Umbilical cord (tissue), 1 donor: ENCODE measurements at regions not wholly inside any gene's neighbourhood (a gene's known extent, or its start where the extent isn't known, plus 50 kb on each side); places are given as distances from the start of the nearest gene placed in this dataset.
"Not testable (repeated sequence)": the region's sequence is repeated elsewhere in the genome, so short reads cannot be mapped to it uniquely, and the experiment has no call there.

Experiments
- DNase-seq: peaks from one replicate; pipeline ENCODE4 v3.0.0-alpha.2; 2015; ENCODE audit warnings: low spot score

- not testable (repeated sequence) for DNase-seq
Observed at GRCh38 chr16:31581065-31581464, 53.4 kb downstream of the AHSP start.

GRCh38 chr16:31601737-31602384 lies 74.2 kb downstream of the AHSP start:
- DNase-seq: not testable (repeated sequence)

GRCh38 chr16:31618130-31618529 lies 90.4 kb downstream of the AHSP start:
- DNase-seq: no peak

GRCh38 chr16:31636433-31636832 lies 108.7 kb downstream of the AHSP start:
- no peak for DNase-seq

DNA sequence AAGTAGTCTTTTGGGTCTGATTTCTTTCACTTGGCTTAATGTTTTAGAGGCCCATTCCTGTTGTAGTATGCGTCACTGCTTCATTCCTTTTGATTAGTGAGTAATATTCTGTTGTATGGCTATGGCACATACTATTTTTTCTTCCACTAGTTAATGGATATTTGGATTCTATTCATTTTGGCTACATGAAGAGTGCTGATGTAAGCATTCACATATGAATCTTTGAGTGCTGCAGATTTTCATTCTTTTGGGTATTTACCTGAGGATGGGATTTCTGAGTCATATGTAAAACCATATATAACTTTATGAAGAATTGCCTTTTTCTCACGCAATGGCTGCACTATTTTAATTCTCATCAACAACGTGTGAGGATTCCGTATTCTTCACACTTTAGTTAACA lies 113.6 kb downstream of the AHSP start:
- DNase-seq: no peak

- not testable (repeated sequence) for DNase-seq
Observed at GRCh38 chr16:31655674-31656073, 128.0 kb downstream of the AHSP start.

GRCh38 chr16:31664683-31665482 lies 137.2 kb downstream of the AHSP start:
- DNase-seq: peak; percentile 19

DNA sequence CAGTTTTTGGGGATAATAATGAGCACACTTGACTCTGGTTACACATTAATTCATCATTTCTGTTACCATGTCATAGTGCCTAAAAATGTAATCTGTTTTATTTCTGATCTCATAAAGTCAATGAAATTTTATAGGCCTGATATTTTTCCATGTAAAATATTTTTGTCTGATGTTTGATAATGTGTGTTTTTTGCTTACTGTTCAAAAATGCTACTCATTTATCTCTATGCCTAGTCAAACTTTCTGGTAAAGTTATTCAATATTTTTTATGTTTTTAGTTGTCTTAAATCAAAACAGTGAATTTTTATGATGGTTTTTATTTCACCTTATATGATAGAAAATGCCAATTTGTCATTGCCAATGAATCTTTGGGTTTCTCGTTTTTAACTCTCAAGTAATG lies 147.0 kb downstream of the AHSP start:
- no peak for DNase-seq

DNA sequence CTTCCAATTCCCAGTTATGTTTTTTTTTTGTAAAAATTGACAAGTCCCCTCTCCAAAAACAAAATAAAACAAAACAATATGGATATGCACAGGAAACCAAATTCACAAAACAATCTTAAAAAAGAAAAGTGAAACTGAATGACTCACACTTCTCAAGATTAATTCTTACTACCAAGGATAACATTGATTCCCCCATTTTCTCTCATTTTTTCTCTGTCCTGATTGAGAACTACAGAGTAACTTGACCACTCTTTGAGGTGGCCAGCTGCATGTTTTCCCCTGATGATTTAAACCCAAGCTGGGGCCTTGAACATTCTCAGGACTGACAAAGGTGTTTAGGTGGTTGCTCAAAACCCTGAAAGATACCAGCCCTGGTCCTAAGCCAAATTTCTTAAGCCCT lies 149.0 kb downstream of the AHSP start:
- DNase-seq: no peak

DNA sequence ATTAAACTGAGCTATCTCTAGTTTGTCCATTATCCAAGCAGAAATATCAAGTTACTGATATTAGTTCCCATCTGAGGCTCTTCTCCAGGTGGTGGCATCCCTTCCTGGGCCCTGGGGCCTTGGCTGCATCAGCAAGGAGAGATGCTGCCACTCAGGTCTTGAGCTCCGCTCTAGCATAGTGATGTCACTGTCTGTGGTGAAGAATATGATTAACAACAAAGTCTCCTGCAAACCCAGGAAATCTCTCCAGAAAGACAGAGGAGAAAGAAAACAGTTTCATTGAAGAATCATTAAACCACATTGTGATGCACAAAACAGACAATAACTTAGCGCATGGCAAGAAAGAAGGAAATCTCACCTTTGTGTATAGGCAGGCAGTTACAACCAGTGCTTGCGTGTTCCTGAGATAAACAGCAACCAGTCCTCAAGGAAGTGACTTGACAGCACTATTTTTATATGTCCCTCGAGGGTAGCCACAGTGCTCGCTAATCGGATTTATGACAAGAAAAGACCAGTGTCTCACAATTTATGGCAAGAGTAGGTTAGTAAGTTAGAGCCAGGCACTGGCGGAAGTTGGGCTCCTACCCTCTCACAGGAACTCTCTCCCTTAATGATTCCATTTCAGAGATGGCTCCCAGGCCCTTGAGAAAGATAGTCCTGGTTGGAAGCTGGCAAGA lies 151.1 kb downstream of the AHSP start:
- DNase-seq: no peak

GRCh38 chr16:31689331-31689730 lies 161.6 kb downstream of the AHSP start:
- DNase-seq: not testable (repeated sequence)

DNA sequence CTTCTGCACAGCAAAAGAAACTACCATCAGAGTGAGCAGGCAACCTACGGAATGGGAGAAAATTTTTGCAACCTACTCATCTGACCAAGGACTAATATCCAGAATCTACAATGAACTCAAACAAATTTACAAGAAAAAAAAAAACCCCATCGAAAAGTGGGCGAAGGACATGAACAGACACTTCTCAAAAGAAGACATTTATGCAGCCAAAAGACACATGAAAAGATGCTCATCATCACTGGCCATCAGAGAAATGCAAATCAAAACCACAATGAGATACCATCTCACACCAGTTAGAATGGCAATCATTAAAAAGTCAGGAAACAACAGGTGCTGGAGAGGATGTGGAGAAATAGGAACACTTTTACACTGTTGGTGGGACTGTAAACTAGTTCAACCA lies 164.6 kb downstream of the AHSP start:
- not testable (repeated sequence) for DNase-seq

GRCh38 chr16:31693733-31694132 lies 166.0 kb downstream of the AHSP start:
- DNase-seq: no peak

DNA sequence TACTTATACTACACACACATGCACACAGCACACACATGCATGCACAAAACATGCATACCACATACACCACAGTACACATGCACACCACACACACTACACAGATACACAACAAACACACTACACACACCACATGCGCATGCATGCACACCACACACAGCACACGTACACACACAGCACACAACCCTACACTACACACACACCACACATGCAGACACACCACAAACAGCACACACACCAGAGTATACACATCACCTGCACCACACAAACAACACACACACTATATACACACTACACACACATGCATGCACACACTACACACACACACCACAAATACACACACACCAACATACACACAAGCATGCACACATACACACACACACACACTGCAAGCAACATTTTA lies 166.8 kb downstream of the AHSP start:
- no peak for DNase-seq

- DNase-seq: no peak
Observed at GRCh38 chr16:31695667-31696066, 168.0 kb downstream of the AHSP start.

DNA sequence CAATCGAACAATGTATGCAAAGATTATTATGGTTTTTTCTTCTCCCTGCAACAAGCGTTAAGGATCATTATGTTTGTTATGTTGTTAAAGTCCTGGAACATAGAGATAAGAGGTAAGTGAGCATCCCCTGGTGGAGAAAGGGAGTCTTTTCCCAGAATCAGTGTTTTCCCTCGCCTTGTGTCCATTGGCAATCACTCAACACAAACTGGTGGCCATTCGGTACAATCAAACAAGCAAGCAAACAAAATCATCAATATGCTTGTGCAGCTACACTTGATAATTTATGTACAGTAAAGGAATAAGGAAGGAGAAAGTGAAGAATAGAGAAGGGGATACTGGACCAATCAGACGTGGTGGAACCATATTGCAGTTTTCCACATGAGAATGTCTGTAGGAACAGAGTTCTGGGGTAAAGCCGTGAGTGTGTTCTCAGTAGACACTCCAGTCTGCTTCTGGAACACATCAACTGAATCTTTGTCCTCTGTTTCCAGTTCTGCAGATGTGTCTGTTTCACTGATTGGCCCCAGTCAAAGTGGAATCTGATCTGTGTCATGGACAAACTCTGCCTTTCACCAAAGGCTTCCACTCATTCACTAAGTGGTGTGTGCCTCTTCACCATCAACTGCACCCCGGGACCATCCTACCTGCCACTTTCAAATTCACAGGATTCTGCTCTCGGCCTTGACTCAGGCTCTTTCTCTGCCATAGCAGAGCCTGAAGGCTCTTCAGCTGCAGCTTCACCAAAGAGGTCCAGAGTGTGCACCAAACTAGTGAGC lies 169.5 kb downstream of the AHSP start:
- DNase-seq: peak; percentile 28

DNA sequence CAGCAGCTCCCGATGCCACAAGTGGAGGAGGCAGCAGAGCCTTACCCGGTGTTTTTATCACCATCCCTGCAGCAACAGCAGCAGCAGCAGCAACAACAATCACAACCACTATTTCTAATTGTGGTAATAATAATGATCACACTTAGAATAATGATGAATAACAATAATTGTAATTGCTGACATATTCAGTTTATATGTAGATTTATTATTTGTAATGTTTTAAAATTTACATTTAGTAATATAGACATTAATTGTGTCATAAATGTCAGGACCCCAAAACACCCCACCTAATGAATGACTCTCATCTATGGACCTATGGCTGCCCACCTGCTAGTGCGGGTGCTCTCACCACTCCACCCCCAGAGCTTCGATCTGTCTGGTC lies 170.0 kb downstream of the AHSP start:
- no peak for DNase-seq

- no peak for DNase-seq
Observed at GRCh38 chr16:31698901-31699300, 171.2 kb downstream of the AHSP start.

DNA sequence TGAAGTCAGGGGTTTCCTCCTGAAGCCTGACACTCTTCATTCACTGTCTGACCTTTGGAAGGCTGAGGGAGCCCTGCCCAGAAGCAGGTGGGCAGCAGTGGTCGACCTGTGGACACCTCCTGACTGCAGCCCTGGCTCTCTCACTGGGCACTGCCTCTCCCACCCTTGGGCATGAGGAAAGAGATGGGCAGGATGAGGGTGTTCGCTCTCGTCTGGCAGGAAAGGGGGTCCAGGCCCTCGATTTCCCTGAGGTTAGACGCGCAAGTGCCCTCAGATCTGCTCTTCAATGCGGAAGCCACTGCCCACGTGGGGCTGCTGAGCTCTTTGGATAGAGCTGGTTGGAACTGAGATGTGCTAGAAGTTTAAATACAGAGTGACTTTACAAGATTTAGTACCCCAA lies 171.9 kb downstream of the AHSP start:
- no peak for DNase-seq

DNA sequence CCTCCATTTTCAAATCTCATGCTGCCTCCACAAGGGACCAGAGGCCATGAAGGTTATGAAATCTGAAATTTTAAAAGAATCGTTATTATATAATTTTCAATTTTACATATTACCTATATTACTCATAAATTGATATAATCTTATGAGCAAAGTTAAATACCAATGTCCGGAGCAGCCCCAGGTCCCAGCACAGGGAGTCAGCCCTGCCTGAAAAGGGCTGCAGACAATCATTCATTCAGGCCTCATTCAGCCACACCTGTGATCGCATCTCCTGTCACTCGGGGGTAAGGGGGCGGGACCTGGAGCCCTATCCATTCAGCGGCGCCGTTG lies 172.5 kb downstream of the AHSP start:
- no peak for DNase-seq

DNA sequence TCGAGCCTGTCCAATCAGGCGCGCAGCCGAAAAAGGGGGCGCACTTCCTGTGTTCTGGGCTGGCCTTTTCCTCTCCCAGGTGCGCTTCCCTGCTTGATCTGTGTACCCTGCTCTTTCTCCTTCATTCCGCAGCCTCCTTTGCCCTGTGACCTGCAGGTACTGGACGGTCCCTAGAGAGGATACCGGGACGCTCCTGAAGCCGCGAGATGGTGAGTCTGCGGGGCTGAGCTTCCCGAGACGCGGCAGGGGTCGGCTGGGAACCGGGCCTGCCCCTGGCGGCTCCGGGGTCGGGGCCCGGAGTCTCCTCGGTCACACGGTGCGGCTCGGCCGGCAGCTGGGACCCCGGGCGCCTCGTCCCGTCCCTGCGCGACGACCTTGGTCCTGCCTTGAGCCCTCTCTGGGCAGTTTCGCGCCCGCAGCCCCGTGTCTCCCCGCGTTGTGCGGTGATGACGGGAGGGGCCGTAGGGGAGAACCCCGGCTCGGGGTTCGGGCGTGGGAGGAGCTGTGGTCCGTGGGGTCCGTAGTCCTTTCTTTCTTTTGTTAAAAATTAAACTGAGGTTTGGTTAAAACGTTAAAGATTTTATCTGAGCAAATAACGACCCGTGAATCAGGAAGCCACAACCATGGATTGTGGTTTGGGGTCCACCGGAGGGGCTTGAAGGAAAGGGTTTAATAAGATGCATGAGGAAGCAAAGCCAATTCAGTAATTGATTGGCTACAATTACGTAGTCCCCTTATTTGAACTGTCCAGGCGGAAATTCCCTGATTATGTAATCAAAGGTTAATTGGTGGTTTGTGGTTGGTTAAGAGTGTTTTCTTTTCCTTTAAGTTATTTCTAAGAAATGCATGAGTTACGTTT lies 172.8 kb upstream of the ZNF267 start:
- peak; percentile 73 for DNase-seq
